Neural progenitor cell (in vitro differentiated cells): ENCODE measurements at regions not wholly inside any gene's neighbourhood (a gene's known extent, or its start where the extent isn't known, plus 50 kb on each side); places are given as distances from the start of the nearest gene placed in this dataset.

Experiments
- DNase-seq: peaks from one replicate; pipeline ENCODE4 v3.0.0-alpha.2; 2016; ENCODE audit warnings: low spot score
- H2AFZ ChIP-seq: fragments of 200-600 bp; sonication (generic); replicated peaks from 2 replicates; pipeline ENCODE4 v1.6.1; 2016; ENCODE audit warnings: antibody characterized with exemption
- H3F3A ChIP-seq: fragments of 200-600 bp; sonication (generic); 2 replicates; pipeline ENCODE4 v1.6.1; 2016; ENCODE audit warnings: antibody characterized with exemption, low read depth
- H3K27ac ChIP-seq: fragments of 200-600 bp; sonication (generic); 2 replicates; pipeline ENCODE4 v1.5.1; 2016; ENCODE audit warnings: mild to moderate bottlenecking
- H3K27me3 ChIP-seq: fragments of 200-600 bp; sonication (generic); 2 replicates; pipeline ENCODE4 v1.6.1; 2016; ENCODE audit warnings: mild to moderate bottlenecking, moderate library complexity
- H3K36me3 ChIP-seq: fragments of 200-600 bp; sonication (generic); 2 replicates; pipeline ENCODE4 v1.5.1; 2016
- H3K4me1 ChIP-seq: fragments of 200-600 bp; sonication (generic); 2 replicates; pipeline ENCODE4 v1.6.1; 2016; ENCODE audit warnings: mixed run types
- H3K4me2 ChIP-seq: fragments of 200-600 bp; sonication (generic); 2 replicates; pipeline ENCODE4 v1.6.1; 2016
- H3K4me3 ChIP-seq: fragments of 200-600 bp; sonication (generic); 2 replicates; pipeline ENCODE4 v1.5.1; 2016
- H3K79me2 ChIP-seq: fragments of 200-600 bp; sonication (generic); 2 replicates; pipeline ENCODE4 v1.6.1; 2016; ENCODE audit warnings: low read depth
- H3K9ac ChIP-seq: fragments of 200-600 bp; sonication (generic); 2 replicates; pipeline ENCODE4 v1.6.1; 2016
- H3K9me3 ChIP-seq: fragments of 200-600 bp; sonication (generic); 2 replicates; pipeline ENCODE4 v1.5.1; 2016; ENCODE audit warnings: low read depth
- H4K20me1 ChIP-seq: fragments of 200-600 bp; sonication (generic); 2 replicates; pipeline ENCODE4 v1.6.1; 2016; ENCODE audit warnings: low read depth
- H3K27ac Mint-ChIP-seq: 3 replicates; pipeline ENCODE4 v1.8.0; 2021; ENCODE audit warnings: mixed read lengths
- H3K27me3 Mint-ChIP-seq: 2 replicates; pipeline ENCODE4 v1.8.0; 2022; ENCODE audit warnings: low read depth, mild to moderate bottlenecking, inconsistent platforms, moderate library complexity, mixed read lengths; ENCODE audit not compliant: insufficient read depth
- H3K36me3 Mint-ChIP-seq: 3 replicates; pipeline ENCODE4 v1.8.0; 2021; ENCODE audit warnings: mixed read lengths
- H3K4me1 Mint-ChIP-seq: 3 replicates; pipeline ENCODE4 v1.8.0; 2021; ENCODE audit warnings: mixed read lengths
- H3K4me3 Mint-ChIP-seq: 3 replicates; pipeline ENCODE4 v1.8.0; 2021; ENCODE audit warnings: mild to moderate bottlenecking, moderate library complexity, mixed read lengths
- H3K9me3 Mint-ChIP-seq: 3 replicates; pipeline ENCODE4 v1.8.0; 2020; ENCODE audit warnings: mixed read lengths
- EZH2 ChIP-seq: fragments of 200-600 bp; sonication (generic); IDR thresholded peaks from 2 replicates; pipeline ENCODE4 v1.6.1; 2017; ENCODE audit warnings: antibody characterized with exemption, mild to moderate bottlenecking, moderate library complexity
- EZH2phosphoT487 ChIP-seq: fragments of 200-600 bp; sonication (generic); IDR thresholded peaks from 2 replicates; pipeline ENCODE4 v1.6.1; 2017; ENCODE audit warnings: antibody characterized with exemption
- TF ChIP-seq, protein P1 (sequence below): fragments of 200-600 bp; sonication (generic); IDR thresholded peaks from 2 replicates; pipeline ENCODE4 v1.5.1; 2017; ENCODE audit warnings: antibody characterized with exemption, mild to moderate bottlenecking

DNA sequence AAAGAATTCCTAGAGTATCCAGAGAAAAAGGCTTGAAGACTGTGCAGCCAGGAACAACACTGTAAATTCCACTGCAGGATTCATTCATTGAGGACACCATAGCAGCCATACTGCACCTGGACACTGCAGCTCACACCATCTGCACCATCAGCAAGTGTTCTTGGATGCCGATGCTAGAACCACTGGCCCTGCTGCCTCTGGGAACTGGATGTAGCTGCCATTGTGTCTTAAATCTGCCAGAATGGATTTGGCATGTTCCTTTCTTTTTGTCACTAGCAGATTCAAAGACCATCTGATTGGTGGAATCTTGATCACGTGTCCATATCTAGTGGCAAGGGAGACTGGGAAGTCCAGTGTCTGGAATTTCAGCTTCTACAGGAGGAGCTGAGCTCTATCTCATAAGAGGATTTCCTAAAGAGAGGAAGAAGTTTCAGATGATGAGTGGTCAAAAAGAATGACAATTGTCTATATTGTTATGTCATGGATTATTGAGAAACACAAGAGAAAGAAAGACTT is 278.3 kb upstream of the ANKRD55 start:
- Mint-ChIP-seq H3K9me3 (no peaks in the 10 kb centered on the region), H3K36me3 (no peaks in the 10 kb centered on the region), H3K27me3 (peaks cover 5% of the 10 kb centered on the region), H3K4me3 (no peak overlapping the region), H3K27ac (no peak overlapping the region), H3K4me1 (peaks cover 19% of the 10 kb centered on the region)
- no peaks in the 10 kb centered on the region for H4K20me1 ChIP-seq
- H3K27ac ChIP-seq, result no peak overlapping the region
- H3K9ac ChIP-seq, result no peak overlapping the region
- H3K4me2 ChIP-seq, result no peak overlapping the region
- TF ChIP-seq EZH2phosphoT487, result no peak
- TF ChIP-seq EZH2, result no peak
- TF ChIP-seq, protein P1, sequence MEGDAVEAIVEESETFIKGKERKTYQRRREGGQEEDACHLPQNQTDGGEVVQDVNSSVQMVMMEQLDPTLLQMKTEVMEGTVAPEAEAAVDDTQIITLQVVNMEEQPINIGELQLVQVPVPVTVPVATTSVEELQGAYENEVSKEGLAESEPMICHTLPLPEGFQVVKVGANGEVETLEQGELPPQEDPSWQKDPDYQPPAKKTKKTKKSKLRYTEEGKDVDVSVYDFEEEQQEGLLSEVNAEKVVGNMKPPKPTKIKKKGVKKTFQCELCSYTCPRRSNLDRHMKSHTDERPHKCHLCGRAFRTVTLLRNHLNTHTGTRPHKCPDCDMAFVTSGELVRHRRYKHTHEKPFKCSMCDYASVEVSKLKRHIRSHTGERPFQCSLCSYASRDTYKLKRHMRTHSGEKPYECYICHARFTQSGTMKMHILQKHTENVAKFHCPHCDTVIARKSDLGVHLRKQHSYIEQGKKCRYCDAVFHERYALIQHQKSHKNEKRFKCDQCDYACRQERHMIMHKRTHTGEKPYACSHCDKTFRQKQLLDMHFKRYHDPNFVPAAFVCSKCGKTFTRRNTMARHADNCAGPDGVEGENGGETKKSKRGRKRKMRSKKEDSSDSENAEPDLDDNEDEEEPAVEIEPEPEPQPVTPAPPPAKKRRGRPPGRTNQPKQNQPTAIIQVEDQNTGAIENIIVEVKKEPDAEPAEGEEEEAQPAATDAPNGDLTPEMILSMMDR, result no peak
- peaks cover 12% of the 10 kb centered on the region for H3K4me1 ChIP-seq
- no peaks in the 10 kb centered on the region for H3F3A ChIP-seq
- no peak for DNase-seq
- H3K79me2 ChIP-seq, result no peaks in the 10 kb centered on the region
- no peak overlapping the region for H3K4me3 ChIP-seq
- no peaks in the 10 kb centered on the region for H3K36me3 ChIP-seq
- no peaks in the 10 kb centered on the region for H3K27me3 ChIP-seq
- H2AFZ ChIP-seq, result no peak overlapping the region
- no peaks in the 10 kb centered on the region for H3K9me3 ChIP-seq

DNA sequence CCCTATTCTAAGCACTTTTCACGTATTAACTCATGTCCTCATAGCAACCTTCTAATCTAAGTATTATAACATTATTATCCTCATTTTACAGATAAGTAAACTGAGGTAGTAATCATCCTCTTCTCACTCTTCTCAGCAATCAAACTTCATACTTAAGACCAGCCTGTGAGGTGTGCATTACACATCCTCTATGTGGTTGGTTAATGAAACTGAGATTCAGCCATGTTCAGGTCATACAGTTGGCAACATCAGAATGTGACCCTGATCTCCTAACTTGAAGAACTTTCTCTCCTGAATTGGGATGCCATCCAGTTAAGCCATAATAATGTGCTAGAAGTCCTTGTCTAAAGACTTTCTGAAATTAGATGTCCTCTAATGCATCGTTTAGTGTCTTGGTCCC is 275.1 kb upstream of the ANKRD55 start:
- H3K4me1 Mint-ChIP-seq, result peaks cover 12% of the 10 kb centered on the region
- H2AFZ ChIP-seq, result no peak overlapping the region
- H3K27ac ChIP-seq, result no peak overlapping the region
- peaks cover 2% of the 10 kb centered on the region for H3K9me3 Mint-ChIP-seq
- no peak overlapping the region for H3K9ac ChIP-seq
- no peaks in the 10 kb centered on the region for H3K27me3 Mint-ChIP-seq
- no peaks in the 10 kb centered on the region for H4K20me1 ChIP-seq
- no peak overlapping the region for H3K27ac Mint-ChIP-seq
- no peak overlapping the region for H3K4me3 Mint-ChIP-seq
- H3K4me2 ChIP-seq, result no peak overlapping the region
- no peaks in the 10 kb centered on the region for H3K36me3 Mint-ChIP-seq
- no peak overlapping the region for H3K4me3 ChIP-seq
- H3F3A ChIP-seq, result no peaks in the 10 kb centered on the region
- DNase-seq, result no peak
- no peaks in the 10 kb centered on the region for H3K79me2 ChIP-seq
- H3K4me1 ChIP-seq, result peaks cover 8% of the 10 kb centered on the region
- no peak for TF ChIP-seq EZH2phosphoT487
- no peak for TF ChIP-seq EZH2
- TF ChIP-seq, protein P1, result no peak
- no peaks in the 10 kb centered on the region for H3K36me3 ChIP-seq
- no peaks in the 10 kb centered on the region for H3K27me3 ChIP-seq
- H3K9me3 ChIP-seq, result no peaks in the 10 kb centered on the region

DNA sequence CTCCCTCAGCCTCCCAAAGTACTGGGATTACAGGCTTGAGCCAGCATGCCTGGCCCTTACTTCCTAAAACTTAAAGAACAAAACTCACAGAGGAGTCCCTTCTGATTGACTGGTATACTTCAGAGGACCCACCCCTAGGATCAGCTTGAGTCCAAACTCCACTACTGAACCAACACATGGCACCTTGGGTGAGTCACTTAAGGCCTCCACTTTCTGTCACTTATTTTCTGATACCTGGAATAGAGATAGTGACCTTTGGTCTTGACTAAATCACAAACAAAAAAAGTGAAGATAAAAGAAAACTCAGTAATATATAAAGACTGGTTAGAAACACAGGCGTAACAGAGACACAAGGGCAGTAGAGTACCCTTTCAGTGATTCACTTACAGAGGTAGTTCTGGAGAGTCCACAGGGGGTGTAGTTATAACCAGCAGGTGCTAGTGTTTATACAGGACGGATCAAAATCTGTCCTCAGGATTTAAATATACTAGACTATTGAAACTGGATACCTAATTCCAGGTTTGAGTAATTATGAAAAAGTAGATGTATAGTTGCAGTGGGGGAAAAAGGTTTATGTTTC is 274.3 kb upstream of the ANKRD55 start:
- no peak overlapping the region for H3K27ac ChIP-seq
- H3K4me1 ChIP-seq, result peaks cover 8% of the 10 kb centered on the region
- DNase-seq, result no peak
- H3K27ac Mint-ChIP-seq, result no peak overlapping the region
- H3F3A ChIP-seq, result no peaks in the 10 kb centered on the region
- H4K20me1 ChIP-seq, result no peaks in the 10 kb centered on the region
- H3K9ac ChIP-seq, result no peak overlapping the region
- H2AFZ ChIP-seq, result no peak overlapping the region
- no peak overlapping the region for H3K4me3 Mint-ChIP-seq
- H3K79me2 ChIP-seq, result no peaks in the 10 kb centered on the region
- H3K27me3 ChIP-seq, result no peaks in the 10 kb centered on the region
- no peaks in the 10 kb centered on the region for H3K36me3 Mint-ChIP-seq
- no peaks in the 10 kb centered on the region for H3K36me3 ChIP-seq
- H3K9me3 Mint-ChIP-seq, result peaks cover 2% of the 10 kb centered on the region
- H3K4me3 ChIP-seq, result no peak overlapping the region
- no peak overlapping the region for H3K4me2 ChIP-seq
- no peak for TF ChIP-seq EZH2phosphoT487
- TF ChIP-seq, protein P1, result no peak
- no peaks in the 10 kb centered on the region for H3K9me3 ChIP-seq
- H3K27me3 Mint-ChIP-seq, result no peaks in the 10 kb centered on the region
- H3K4me1 Mint-ChIP-seq, result peaks cover 12% of the 10 kb centered on the region
